GM21381 (cell line): ENCODE measurements at regions not wholly inside any gene's neighbourhood (a gene's known extent, or its start where the extent isn't known, plus 50 kb on each side); places are given as distances from the start of the nearest gene placed in this dataset.

ENCODE experiments used
- ATAC-seq: cut with Tn5 transposase; IDR thresholded peaks from one replicate; pipeline ENCODE4 v1.9.1; 2021; ENCODE audit warnings: mild to moderate bottlenecking, moderate library complexity; ENCODE audit not compliant: unreplicated experiment

- ATAC-seq: no peak
Observed at GRCh38 chr3:103585809-103586208, 1151.0 kb downstream of the ZPLD1 start.

- ATAC-seq: no peak
Observed at GRCh38 chr3:103589770-103590169, 1155.0 kb downstream of the ZPLD1 start.

GRCh38 chr3:103600844-103601243 lies 1166.0 kb downstream of the ZPLD1 start:
- ATAC-seq: no peak

- no peak for ATAC-seq
Observed at GRCh38 chr3:103601666-103602065, 1166.9 kb downstream of the ZPLD1 start.

GRCh38 chr3:103609472-103609871 lies 1174.7 kb downstream of the ZPLD1 start:
- ATAC-seq: no peak

- ATAC-seq: no peak
Observed at GRCh38 chr3:103613397-103614156, 1178.8 kb downstream of the ZPLD1 start.

- ATAC-seq: no peak
Observed at GRCh38 chr3:103614719-103615118, 1179.9 kb downstream of the ZPLD1 start.

GRCh38 chr3:103617961-103618360 lies 1183.1 kb downstream of the ZPLD1 start:
- no peak for ATAC-seq

GRCh38 chr3:103624271-103624670 lies 1189.5 kb downstream of the ZPLD1 start:
- ATAC-seq: no peak

GRCh38 chr3:103629391-103629790 lies 1194.6 kb downstream of the ZPLD1 start:
- no peak for ATAC-seq

- no peak for ATAC-seq
Observed at GRCh38 chr3:103644450-103644849, 1209.6 kb downstream of the ZPLD1 start.

- no peak for ATAC-seq
Observed at GRCh38 chr3:103653996-103654395, 1219.2 kb downstream of the ZPLD1 start.

- ATAC-seq: no peak
Observed at GRCh38 chr3:103657756-103658155, 1222.9 kb downstream of the ZPLD1 start.

GRCh38 chr3:103660810-103661209 lies 1226.0 kb downstream of the ZPLD1 start:
- no peak for ATAC-seq

- ATAC-seq: no peak
Observed at GRCh38 chr3:103662591-103662990, 1227.8 kb downstream of the ZPLD1 start.

GRCh38 chr3:103672346-103672745 lies 1237.5 kb downstream of the ZPLD1 start:
- no peak for ATAC-seq

- no peak for ATAC-seq
Observed at GRCh38 chr3:103684904-103685303, 1250.1 kb downstream of the ZPLD1 start.

- no peak for ATAC-seq
Observed at GRCh38 chr3:103685939-103686338, 1251.1 kb downstream of the ZPLD1 start.

GRCh38 chr3:103690536-103690935 lies 1255.7 kb downstream of the ZPLD1 start:
- ATAC-seq: no peak

- no peak for ATAC-seq
Observed at GRCh38 chr3:103693831-103694230, 1259.0 kb downstream of the ZPLD1 start.

GRCh38 chr3:103698646-103699045 lies 1263.8 kb downstream of the ZPLD1 start:
- ATAC-seq: no peak

GRCh38 chr3:103699228-103699627 lies 1264.4 kb downstream of the ZPLD1 start:
- ATAC-seq: no peak

GRCh38 chr3:103705641-103706040 lies 1270.8 kb downstream of the ZPLD1 start:
- ATAC-seq: no peak
